ENCODE measurements at regions not wholly inside any gene's neighbourhood (a gene's known extent, or its start where the extent isn't known, plus 50 kb on each side); places are given as distances from the start of the nearest gene placed in this dataset.

- TF ChIP-seq POLR2A (IDR thresholded peaks at IDR 0.05): no peak
- no peak for TF ChIP-seq CTCF (IDR thresholded peaks at IDR 0.05)
- Histone ChIP-seq H3K9me3 (no peaks in the 10 kb centered on the region), H3K4me1 (no peaks in the 10 kb centered on the region), H3K4me3 (no peak overlapping the region), H3K27ac (no peak overlapping the region), H3K27me3 (no peaks in the 10 kb centered on the region), H3K36me3 (no peaks in the 10 kb centered on the region)
- DNase-seq: no peak
Observed at GRCh38 chr13:21875116-21875515, 204.2 kb downstream of the FGF9 start.

- Histone ChIP-seq H3K4me1 (no peaks in the 10 kb centered on the region), H3K4me3 (no peak overlapping the region), H3K36me3 (no peaks in the 10 kb centered on the region), H3K27ac (no peak overlapping the region), H3K27me3 (no peaks in the 10 kb centered on the region), H3K9me3 (no peaks in the 10 kb centered on the region)
- TF ChIP-seq POLR2A (IDR thresholded peaks at IDR 0.05) (no peak), CTCF (IDR thresholded peaks at IDR 0.05) (no peak)
- DNase-seq: no peak
Observed at GRCh38 chr13:21879263-21879914, 208.5 kb downstream of the FGF9 start.

GRCh38 chr13:21882766-21883165, 211.9 kb downstream of the FGF9 start:
- Histone ChIP-seq H3K4me3 (no peak overlapping the region), H3K27me3 (no peaks in the 10 kb centered on the region), H3K9me3 (no peaks in the 10 kb centered on the region), H3K4me1 (no peaks in the 10 kb centered on the region), H3K36me3 (no peaks in the 10 kb centered on the region), H3K27ac (no peak overlapping the region)
- no peak for DNase-seq
- TF ChIP-seq POLR2A (IDR thresholded peaks at IDR 0.05) (no peak), CTCF (IDR thresholded peaks at IDR 0.05) (no peak)

- H3K9me3 ChIP-seq: no peaks in the 10 kb centered on the region
- no peak overlapping the region for H3K4me3 ChIP-seq
- H3K36me3 ChIP-seq: no peaks in the 10 kb centered on the region
- TF ChIP-seq POLR2A (IDR thresholded peaks at IDR 0.05): no peak
- no peak for TF ChIP-seq CTCF (IDR thresholded peaks at IDR 0.05)
- no peaks in the 10 kb centered on the region for H3K27me3 ChIP-seq
- H3K4me1 ChIP-seq: no peaks in the 10 kb centered on the region
- no peak for DNase-seq
- H3K27ac ChIP-seq: no peak overlapping the region
Observed at GRCh38 chr13:21883713-21884112, 212.8 kb downstream of the FGF9 start.

GRCh38 chr13:21884299-21884909, 213.5 kb downstream of the FGF9 start:
- no peak for DNase-seq
- H3K4me1 ChIP-seq: no peaks in the 10 kb centered on the region
- H3K27me3 ChIP-seq: no peaks in the 10 kb centered on the region
- H3K36me3 ChIP-seq: no peaks in the 10 kb centered on the region
- H3K4me3 ChIP-seq: no peak overlapping the region
- TF ChIP-seq CTCF (IDR thresholded peaks at IDR 0.05): no peak
- TF ChIP-seq POLR2A (IDR thresholded peaks at IDR 0.05): no peak
- no peaks in the 10 kb centered on the region for H3K9me3 ChIP-seq
- H3K27ac ChIP-seq: no peak overlapping the region
